GM23248 (cell line): ENCODE measurements at regions not wholly inside any gene's neighbourhood (a gene's known extent, or its start where the extent isn't known, plus 50 kb on each side); places are given as distances from the start of the nearest gene placed in this dataset.

Source experiments
- EZH2 ChIP-seq: fragments of 200-600 bp; sonication (generic); IDR thresholded peaks from 2 replicates; pipeline ENCODE4 v1.6.1; 2018; ENCODE audit warnings: antibody characterized with exemption, mild to moderate bottlenecking; ENCODE audit not compliant: insufficient read depth, poor library complexity, severe bottlenecking
- EZH2phosphoT487 ChIP-seq: fragments of 200-600 bp; sonication (generic); IDR thresholded peaks from 2 replicates; pipeline ENCODE4 v1.6.1; 2018; ENCODE audit warnings: antibody characterized with exemption, moderate library complexity, mild to moderate bottlenecking, low read depth; ENCODE audit not compliant: insufficient read depth

DNA sequence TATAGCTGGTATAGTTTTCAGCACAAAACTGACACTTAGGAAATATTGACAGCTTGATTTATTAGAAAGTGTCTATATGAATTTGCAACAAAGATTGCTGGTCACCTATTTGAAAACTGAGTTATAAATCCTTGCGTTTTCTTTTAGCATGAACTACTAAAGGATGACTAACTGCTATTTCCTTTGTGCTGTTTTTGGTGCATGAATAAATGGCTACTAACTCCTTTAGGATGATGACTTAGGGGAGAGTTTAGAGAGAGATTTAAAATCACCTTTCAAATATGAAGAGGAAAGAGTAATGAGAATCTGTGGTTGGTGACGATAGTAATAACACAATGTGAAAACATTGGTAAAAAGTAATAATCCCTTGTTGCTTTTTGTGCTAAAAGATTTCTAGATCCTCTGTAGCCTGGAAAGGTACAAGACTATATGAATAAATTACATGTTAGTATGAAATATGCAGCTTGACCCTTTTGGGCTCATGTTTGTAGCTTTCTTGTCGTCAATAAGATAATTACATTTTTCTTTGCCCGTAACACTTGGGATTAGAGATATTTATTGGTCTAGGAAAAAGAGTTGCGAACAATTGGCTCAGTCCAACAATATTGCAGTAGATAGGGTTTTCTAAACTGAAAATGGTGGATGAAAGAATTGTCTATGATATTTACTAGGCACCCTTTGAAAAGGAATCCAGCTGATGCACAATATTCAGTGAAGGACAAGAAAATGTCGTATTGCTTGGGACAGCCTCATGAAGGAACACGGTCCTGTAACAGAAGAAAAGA lies 453.0 kb downstream of the ADAMTS20 start:
- no peak for TF ChIP-seq EZH2
- no peak for TF ChIP-seq EZH2phosphoT487
